SK-N-SH (cell line): ENCODE measurements at regions not wholly inside any gene's neighbourhood (a gene's known extent, or its start where the extent isn't known, plus 50 kb on each side); places are given as distances from the start of the nearest gene placed in this dataset.

Experiments
- CHD2 ChIP-seq: fragments of 150-350 bp; IDR thresholded peaks from 2 replicates; pipeline ENCODE4 v1.6.1; 2018; ENCODE audit warnings: low read length; ENCODE audit not compliant: partially characterized antibody
- CTCF ChIP-seq: fragments of 200-600 bp; sonication (generic); IDR thresholded peaks from 2 replicates; pipeline ENCODE4 v1.6.1; 2017; ENCODE audit warnings: antibody characterized with exemption, mild to moderate bottlenecking, moderate library complexity
- EP300 ChIP-seq, 2 experiments: IDR thresholded peaks; 2 replicates each; pipeline versions ENCODE4 v1.4.0 to v1.6.1; 2012; ENCODE audit warnings: borderline replicate concordance in 1 of 2, low read depth in 1 of 2, low read length in 1 of 2
- EZH2phosphoT487 ChIP-seq: fragments of 200-600 bp; sonication (generic); IDR thresholded peaks from 2 replicates; pipeline ENCODE4 v1.6.1; 2017; ENCODE audit warnings: low read depth, mixed run types, mild to moderate bottlenecking, antibody characterized with exemption, moderate library complexity, borderline replicate concordance
- GABPA ChIP-seq: IDR thresholded peaks from 2 replicates; pipeline ENCODE4 v1.4.0; 2012; ENCODE audit warnings: low read depth, mild to moderate bottlenecking
- JUND ChIP-seq: IDR thresholded peaks from 2 replicates; pipeline ENCODE4 v1.4.0; 2012
- RAD21 ChIP-seq: IDR thresholded peaks from 2 replicates; pipeline ENCODE4 v1.6.1; 2012; ENCODE audit warnings: mild to moderate bottlenecking, low read length
- REST ChIP-seq: IDR thresholded peaks from 2 replicates; pipeline ENCODE4 v1.6.1; 2012; ENCODE audit warnings: mild to moderate bottlenecking, low read depth, low read length, moderate library complexity
- USF2 ChIP-seq: fragments of 150-350 bp; IDR thresholded peaks from 2 replicates; pipeline ENCODE4 v1.6.1; 2017; ENCODE audit warnings: antibody characterized with exemption, low read length, low read depth, borderline replicate concordance

GRCh38 chr6:2581611-2582010, 169.1 kb downstream of the MYLK4 start:
- TF ChIP-seq CTCF: no peak
- no peak for TF ChIP-seq EP300 (IDR thresholded peaks at IDR 0.05; ENCODE audit: borderline replicate concordance in 1 of 2, low read depth in 1 of 2, low read length in 1 of 2)
- no peak for TF ChIP-seq EZH2phosphoT487
- no peak for TF ChIP-seq GABPA
- no peak for TF ChIP-seq CHD2
- TF ChIP-seq REST: no peak
- no peak for TF ChIP-seq USF2
- no peak for TF ChIP-seq JUND
- TF ChIP-seq RAD21: no peak
